ENCODE measurements at regions not wholly inside any gene's neighbourhood (a gene's known extent, or its start where the extent isn't known, plus 50 kb on each side); places are given as distances from the start of the nearest gene placed in this dataset.
"Not testable (repeated sequence)": the region's sequence is repeated elsewhere in the genome, so short reads cannot be mapped to it uniquely, and the experiment has no call there.

- no peaks in the 10 kb centered on the region for H3K9me2 ChIP-seq (replicated peaks; ENCODE audit: low read length)
- H3K79me2 ChIP-seq (ENCODE audit: low read length): no peaks in the 10 kb centered on the region
- no peak overlapping the region for H2AFZ ChIP-seq (ENCODE audit: low read length)
- H3K4me2 ChIP-seq (ENCODE audit: low read length): no peak overlapping the region
- POLR2A ChIA-PET (ENCODE audit: unreplicated experiment): no interaction called here
- H3K27me3 ChIP-seq (ENCODE audit: low read length): no peaks in the 10 kb centered on the region
- intact Hi-C loops (cut with micrococcal nuclease): no loop called here
- no TSS peak for BruUV-seq (replicated peaks)
- H4K20me1 ChIP-seq (ENCODE audit: low read length): no peaks in the 10 kb centered on the region
- CTCF ChIA-PET: no interaction called here
- no peak overlapping the region for H3K27ac ChIP-seq (ENCODE audit: low read length)
- TF ChIP-seq EZH2phosphoT487 (IDR thresholded peaks at IDR 0.05; ENCODE audit: borderline replicate concordance, low read length) (no peak), EZH2 (IDR thresholded peaks at IDR 0.05; ENCODE audit: low read length, unreplicated experiment) (no peak), CTCF (conservative IDR thresholded peaks at IDR 0.05; ENCODE audit: low read depth, low read length) (no peak)
- no peaks in the 10 kb centered on the region for H3K36me3 ChIP-seq (ENCODE audit: low read depth, low read length)
- no peak overlapping the region for H3K9ac ChIP-seq (ENCODE audit: low read length)
- no peaks in the 10 kb centered on the region for H3F3A ChIP-seq (ENCODE audit: low read length, unreplicated experiment)
- no peaks in the 10 kb centered on the region for H3K4me1 ChIP-seq (ENCODE audit: insufficient read depth, low read length)
- no peak overlapping the region for H3K4me3 ChIP-seq (ENCODE audit: low read length)
- no peaks in the 10 kb centered on the region for H3K9me3 ChIP-seq (ENCODE audit: low read length)
- ATAC-seq (no peak), DNase-seq (no peak)
These were observed 385.6 kb upstream of the ST8SIA4 start for GRCh38 chr5:101288633-101289032.

- Histone ChIP-seq H3K4me3 (ENCODE audit: low read length) (no peak overlapping the region), H3K4me1 (ENCODE audit: insufficient read depth, low read length) (no peaks in the 10 kb centered on the region), H3F3A (ENCODE audit: low read length, unreplicated experiment) (no peaks in the 10 kb centered on the region), H3K27me3 (ENCODE audit: low read length) (no peaks in the 10 kb centered on the region), H3K9ac (ENCODE audit: low read length) (no peak overlapping the region), H3K9me2 (replicated peaks; ENCODE audit: low read length) (no peaks in the 10 kb centered on the region), H2AFZ (ENCODE audit: low read length) (no peak overlapping the region), H3K79me2 (ENCODE audit: low read length) (no peaks in the 10 kb centered on the region), H3K36me3 (ENCODE audit: low read depth, low read length) (no peaks in the 10 kb centered on the region), H3K9me3 (ENCODE audit: low read length) (no peaks in the 10 kb centered on the region), H3K4me2 (ENCODE audit: low read length) (no peak overlapping the region), H3K27ac (ENCODE audit: low read length) (no peak overlapping the region), H4K20me1 (ENCODE audit: low read length) (no peaks in the 10 kb centered on the region)
- ChIA-PET POLR2A (ENCODE audit: unreplicated experiment) (no interaction called here), CTCF (no interaction called here)
- no peak for ATAC-seq
- TF ChIP-seq EZH2 (IDR thresholded peaks at IDR 0.05; ENCODE audit: low read length, unreplicated experiment) (no peak), CTCF (conservative IDR thresholded peaks at IDR 0.05; ENCODE audit: low read depth, low read length) (no peak), EZH2phosphoT487 (IDR thresholded peaks at IDR 0.05; ENCODE audit: borderline replicate concordance, low read length) (no peak)
- intact Hi-C loops (cut with micrococcal nuclease): no loop called here
- no TSS peak for BruUV-seq (replicated peaks)
- DNase-seq: no peak
These were observed 381.8 kb upstream of the ST8SIA4 start for GRCh38 chr5:101284736-101285375.

- H4K20me1 ChIP-seq (ENCODE audit: low read length); H3K4me3 ChIP-seq (ENCODE audit: low read length); H3F3A ChIP-seq (ENCODE audit: low read length, unreplicated experiment); CTCF ChIA-PET; H3K9ac ChIP-seq (ENCODE audit: low read length); H3K9me2 ChIP-seq (replicated peaks; ENCODE audit: low read length); ATAC-seq; H3K9me3 ChIP-seq (ENCODE audit: low read length); H3K27ac ChIP-seq (ENCODE audit: low read length); intact Hi-C loops (cut with micrococcal nuclease); H2AFZ ChIP-seq (ENCODE audit: low read length); BruUV-seq (replicated peaks); H3K79me2 ChIP-seq (ENCODE audit: low read length); H3K4me1 ChIP-seq (ENCODE audit: insufficient read depth, low read length); DNase-seq; H3K36me3 ChIP-seq (ENCODE audit: low read depth, low read length); H3K4me2 ChIP-seq (ENCODE audit: low read length); H3K27me3 ChIP-seq (ENCODE audit: low read length); POLR2A ChIA-PET (ENCODE audit: unreplicated experiment): not testable (repeated sequence)
These were observed 380.9 kb upstream of the ST8SIA4 start for GRCh38 chr5:101283938-101284337.

All from PC-3 (cell line).